H9 (cell line): ENCODE measurements at regions not wholly inside any gene's neighbourhood (a gene's known extent, or its start where the extent isn't known, plus 50 kb on each side); places are given as distances from the start of the nearest gene placed in this dataset.

Experiments used
- DNase-seq: peaks from one replicate; pipeline ENCODE4 v3.0.0-alpha.2; 2017
- H2AFZ ChIP-seq: one replicate; pipeline ENCODE4 v1.6.1; 2013; ENCODE audit warnings: mild to moderate bottlenecking, low read length, control low read depth, moderate library complexity
- H2AK5ac ChIP-seq: 2 replicates; pipeline ENCODE4 v1.6.1; 2013; ENCODE audit warnings: low read length, control low read depth, mixed read lengths; ENCODE audit not compliant: insufficient read length
- H2BK120ac ChIP-seq: one replicate; pipeline ENCODE4 v1.6.1; 2013; ENCODE audit warnings: low read depth, mild to moderate bottlenecking, low read length, control low read depth, inconsistent platforms; ENCODE audit not compliant: poor library complexity, severe bottlenecking
- H2BK12ac ChIP-seq: 2 replicates; pipeline ENCODE4 v1.6.1; 2013; ENCODE audit warnings: low read length, control low read depth, mixed read lengths, low read depth; ENCODE audit not compliant: insufficient read length
- H2BK15ac ChIP-seq: 2 replicates; pipeline ENCODE4 v1.6.1; 2013; ENCODE audit warnings: low read depth, low read length, control low read depth
- H2BK20ac ChIP-seq: one replicate; pipeline ENCODE4 v1.6.1; 2013; ENCODE audit warnings: low read depth, mild to moderate bottlenecking, low read length, control low read depth, inconsistent platforms; ENCODE audit not compliant: poor library complexity, severe bottlenecking
- H2BK5ac ChIP-seq: 2 replicates; pipeline ENCODE4 v1.6.1; 2013; ENCODE audit warnings: low read length, control low read depth, mixed read lengths; ENCODE audit not compliant: insufficient read length
- H3K14ac ChIP-seq: 2 replicates; pipeline ENCODE4 v1.6.1; 2013; ENCODE audit warnings: low read length, control low read depth; ENCODE audit not compliant: insufficient read depth
- H3K18ac ChIP-seq: 2 replicates; pipeline ENCODE4 v1.6.1; 2013; ENCODE audit warnings: low read depth, mild to moderate bottlenecking, mixed read lengths, low read length, control low read depth; ENCODE audit not compliant: insufficient read length
- H3K23ac ChIP-seq: 2 replicates; pipeline ENCODE4 v1.6.1; 2013; ENCODE audit warnings: low read length, control low read depth, mixed read lengths, low read depth; ENCODE audit not compliant: insufficient read length
- H3K23me2 ChIP-seq: 2 replicates; pipeline ENCODE4 v1.6.1; 2013; ENCODE audit warnings: low read depth, mild to moderate bottlenecking, mixed read lengths, low read length, control low read depth; ENCODE audit not compliant: insufficient read length, poor library complexity, severe bottlenecking
- H3K27ac ChIP-seq: 2 replicates; pipeline ENCODE4 v1.5.1; 2013; ENCODE audit warnings: low read length, control low read depth, mixed read lengths, low read depth; ENCODE audit not compliant: insufficient read length
- H3K27me3 ChIP-seq: 2 replicates; pipeline ENCODE4 v1.6.1; 2013; ENCODE audit warnings: low read length, control low read depth, inconsistent platforms; ENCODE audit not compliant: insufficient read depth
- H3K4ac ChIP-seq: 2 replicates; pipeline ENCODE4 v1.6.1; 2013; ENCODE audit warnings: low read depth, mild to moderate bottlenecking, control low read depth, inconsistent platforms, low read length, moderate library complexity
- H3K4me1 ChIP-seq: 2 replicates; pipeline ENCODE4 v1.6.1; 2013; ENCODE audit warnings: low read length, control low read depth, inconsistent platforms; ENCODE audit not compliant: insufficient read depth
- H3K4me2 ChIP-seq: 2 replicates; pipeline ENCODE4 v1.6.1; 2013; ENCODE audit warnings: low read length, control low read depth, mixed read lengths; ENCODE audit not compliant: insufficient read length, insufficient read depth
- H3K56ac ChIP-seq: 2 replicates; pipeline ENCODE4 v1.6.1; 2013; ENCODE audit warnings: low read depth, mild to moderate bottlenecking, mixed read lengths, low read length, control low read depth; ENCODE audit not compliant: insufficient read length
- H3K79me1 ChIP-seq: 2 replicates; pipeline ENCODE4 v1.6.1; 2013; ENCODE audit warnings: low read depth, mild to moderate bottlenecking, moderate library complexity, low read length, control low read depth, inconsistent platforms; ENCODE audit not compliant: insufficient read depth, poor library complexity, severe bottlenecking
- H3K79me2 ChIP-seq: 2 replicates; pipeline ENCODE4 v1.6.1; 2013; ENCODE audit warnings: low read length, control low read depth, inconsistent platforms; ENCODE audit not compliant: insufficient read depth
- H3K9ac ChIP-seq: 2 replicates; pipeline ENCODE4 v1.6.1; 2013; ENCODE audit warnings: low read length, control low read depth, mixed read lengths; ENCODE audit not compliant: insufficient read length; ENCODE audit errors: extremely low read depth
- H3K9me3 ChIP-seq: one replicate; pipeline ENCODE4 v1.6.1; 2013; ENCODE audit warnings: low read depth, low read length, inconsistent platforms; ENCODE audit not compliant: control insufficient read depth
- H3T11ph ChIP-seq: one replicate; pipeline ENCODE4 v1.6.1; 2013; ENCODE audit warnings: mild to moderate bottlenecking, low read length, control low read depth, inconsistent platforms
- H4K20me1 ChIP-seq: one replicate; pipeline ENCODE4 v1.6.1; 2013; ENCODE audit not compliant: control insufficient read depth, insufficient read length, insufficient read depth
- H4K5ac ChIP-seq: 2 replicates; pipeline ENCODE4 v1.6.1; 2013; ENCODE audit warnings: low read depth, mild to moderate bottlenecking, mixed read lengths, low read length, control low read depth; ENCODE audit not compliant: insufficient read length
- H4K8ac ChIP-seq: replicated peaks from 2 replicates; pipeline ENCODE4 v1.6.1; 2013; ENCODE audit warnings: low read length, control low read depth, mixed read lengths, low read depth; ENCODE audit not compliant: insufficient read length
- H4K91ac ChIP-seq: 2 replicates; pipeline ENCODE4 v1.6.1; 2013; ENCODE audit warnings: low read depth, mild to moderate bottlenecking, moderate library complexity, mixed read lengths, low read length, control low read depth; ENCODE audit not compliant: insufficient read length
- H3K27ac Mint-ChIP-seq, 3 experiments: 2 replicates in 2 of 3; 3 replicates in 1 of 3; pipeline ENCODE4 v1.8.0; 2020 to 2021; ENCODE audit warnings: mixed read lengths in 3 of 3, mild to moderate bottlenecking in 1 of 3, moderate library complexity in 1 of 3
- H3K27me3 Mint-ChIP-seq: 2 replicates; pipeline ENCODE4 v1.8.0; 2021; ENCODE audit warnings: low read depth, mild to moderate bottlenecking, moderate library complexity, mixed read lengths
- H3K36me3 Mint-ChIP-seq, 3 experiments: 2 replicates in 2 of 3; 3 replicates in 1 of 3; pipeline ENCODE4 v1.8.0; 2020 to 2021; ENCODE audit warnings: low read depth in 3 of 3, mixed read lengths in 3 of 3; ENCODE audit not compliant: insufficient read depth in 1 of 3
- H3K4me1 Mint-ChIP-seq, 2 experiments: 2 replicates each; pipeline ENCODE4 v1.8.0; 2020; ENCODE audit warnings: mixed read lengths in 2 of 2
- H3K4me3 Mint-ChIP-seq, 2 experiments: 2 replicates in 1 of 2; 3 replicates in 1 of 2; pipeline ENCODE4 v1.8.0; 2020 to 2021; ENCODE audit warnings: mild to moderate bottlenecking in 2 of 2, mixed read lengths in 2 of 2, moderate library complexity in 1 of 2
- H3K9me3 Mint-ChIP-seq, 2 experiments: 2 replicates in 1 of 2; 3 replicates in 1 of 2; pipeline ENCODE4 v1.8.0; 2020; ENCODE audit warnings: mild to moderate bottlenecking in 2 of 2, mixed read lengths in 2 of 2, moderate library complexity in 1 of 2
- CTCF ChIP-seq: fragments of 200-600 bp; sonication (generic); conservative IDR thresholded peaks from 3 replicates; pipeline ENCODE4 v1.8.0; 2021; ENCODE audit warnings: antibody characterized with exemption, mild to moderate bottlenecking
- WGBS: extraction: QIAGEN DNeasy Blood & Tissue Kit; methylation state at CpG from one replicate; pipeline ENCODE4 v1.1.7; 2013; ENCODE audit warnings: missing lambda C conversion rate, low lambda C conversion rate, mixed read lengths; ENCODE audit not compliant: insufficient read length; ENCODE audit errors: extremely low coverage; 5-methylcytosine and 5-hydroxymethylcytosine counted together

GRCh38 chr14:55898938-55899337 is 219.3 kb upstream of the PELI2 start:
- Histone ChIP-seq H3K27me3 (no peaks in the 10 kb centered on the region), H3K23ac (no peak overlapping the region), H4K20me1 (no peaks in the 10 kb centered on the region), H4K5ac (no peak overlapping the region), H2AK5ac (no peak overlapping the region), H2BK120ac (no peak overlapping the region), H3K4me1 (no peaks in the 10 kb centered on the region), H4K91ac (no peak overlapping the region), H3K4ac (no peak overlapping the region), H3K79me2 (no peaks in the 10 kb centered on the region), H3K14ac (no peak overlapping the region), H3K18ac (no peak overlapping the region), H3K4me2 (no peak overlapping the region), H3K79me1 (no peaks in the 10 kb centered on the region), H4K8ac (no peak overlapping the region), H3K9ac (no peak overlapping the region), H3T11ph (no peak overlapping the region), H3K27ac (no peak overlapping the region), H3K23me2 (no peaks in the 10 kb centered on the region), H2BK5ac (no peak overlapping the region), H2BK20ac (no peak overlapping the region), H2BK12ac (no peak overlapping the region), H3K9me3 (no peaks in the 10 kb centered on the region), H2BK15ac (no peak overlapping the region), H3K56ac (no peak overlapping the region), H2AFZ (no peak overlapping the region)
- H3K4me1 Mint-ChIP-seq = peaks cover 12 to 21% of the 10 kb centered on the region in 2 experiments
- no CpG with 5 or more reads among the region's 1 CpG for WGBS
- no peak for DNase-seq
- H3K9me3 Mint-ChIP-seq = no peaks in the 10 kb centered on the region
- no peaks in the 10 kb centered on the region for H3K36me3 Mint-ChIP-seq
- no peak for TF ChIP-seq CTCF
- H3K27ac Mint-ChIP-seq = no peak overlapping the region
- H3K27me3 Mint-ChIP-seq = no peaks in the 10 kb centered on the region; the same call in 1 of the 2 replicates
- no peak overlapping the region for H3K4me3 Mint-ChIP-seq
